ENCODE measurements at regions not wholly inside any gene's neighbourhood (a gene's known extent, or its start where the extent isn't known, plus 50 kb on each side); places are given as distances from the start of the nearest gene placed in this dataset.

- no peak overlapping the region for H3K4me3 ChIP-seq (ENCODE audit: low read depth, low read length)
- peak; percentile 6 for DNase-seq (ENCODE audit: low read depth)
- no peak for TF ChIP-seq CTCF (conservative IDR thresholded peaks at IDR 0.05; ENCODE audit: low read depth, low read length)
These were observed 546.9 kb upstream of the C9orf72 start for GRCh38 chr9:28120184-28120583.

GRCh38 chr9:28120626-28121025 is 547.3 kb upstream of the C9orf72 start:
- no peak overlapping the region for H3K4me3 ChIP-seq (ENCODE audit: low read depth, low read length)
- no peak for DNase-seq (ENCODE audit: low read depth)
- TF ChIP-seq CTCF (conservative IDR thresholded peaks at IDR 0.05; ENCODE audit: low read depth, low read length) = no peak

- H3K4me3 ChIP-seq (ENCODE audit: low read depth, low read length) = no peak overlapping the region
- TF ChIP-seq CTCF (conservative IDR thresholded peaks at IDR 0.05; ENCODE audit: low read depth, low read length) = no peak
- DNase-seq (ENCODE audit: low read depth) = no peak
These were observed 548.1 kb upstream of the C9orf72 start for GRCh38 chr9:28121366-28121765.

- H3K4me3 ChIP-seq (ENCODE audit: low read depth, low read length) = no peak overlapping the region
- no peak for DNase-seq (ENCODE audit: low read depth)
- TF ChIP-seq CTCF (conservative IDR thresholded peaks at IDR 0.05; ENCODE audit: low read depth, low read length) = no peak
These were observed 551.6 kb upstream of the C9orf72 start for GRCh38 chr9:28124917-28125316.

GRCh38 chr9:28127101-28127500 is 553.8 kb upstream of the C9orf72 start:
- no peak for TF ChIP-seq CTCF (conservative IDR thresholded peaks at IDR 0.05; ENCODE audit: low read depth, low read length)
- no peak overlapping the region for H3K4me3 ChIP-seq (ENCODE audit: low read depth, low read length)
- no peak for DNase-seq (ENCODE audit: low read depth)

GRCh38 chr9:28134446-28134976 is 561.2 kb upstream of the C9orf72 start:
- DNase-seq (ENCODE audit: low read depth) = no peak
- TF ChIP-seq CTCF (conservative IDR thresholded peaks at IDR 0.05; ENCODE audit: low read depth, low read length) = no peak
- no peak overlapping the region for H3K4me3 ChIP-seq (ENCODE audit: low read depth, low read length)

- TF ChIP-seq CTCF (conservative IDR thresholded peaks at IDR 0.05; ENCODE audit: low read depth, low read length) = no peak
- DNase-seq (ENCODE audit: low read depth) = no peak
- no peak overlapping the region for H3K4me3 ChIP-seq (ENCODE audit: low read depth, low read length)
These were observed 562.3 kb upstream of the C9orf72 start for GRCh38 chr9:28135549-28135948.

Measured in choroid plexus epithelial cell (primary cell).